ENCODE measurements at regions not wholly inside any gene's neighbourhood (a gene's known extent, or its start where the extent isn't known, plus 50 kb on each side); places are given as distances from the start of the nearest gene placed in this dataset.

- Histone ChIP-seq H3K27me3 (ENCODE audit: control insufficient read depth in 2 of 2, insufficient read depth in 2 of 2, low read length in 2 of 2) (no peaks in the 10 kb centered on the region), H3K9ac (ENCODE audit: insufficient read depth in 1 of 2, low read depth in 2 of 2, low read length in 2 of 2) (no peak overlapping the region), H3K27ac (ENCODE audit: extremely low read depth, low read depth, low read length) (no peak overlapping the region), H2AFZ (ENCODE audit: low read depth, low read length) (no peak overlapping the region), H4K20me1 (replicated peaks; ENCODE audit: control insufficient read depth, insufficient read depth, low read length) (no peaks in the 10 kb centered on the region), H3K4me2 (ENCODE audit: insufficient read depth, low read length) (no peak overlapping the region), H3K4me1 (replicated peaks in 1 of 2; ENCODE audit: control insufficient read depth in 2 of 2, insufficient read depth in 2 of 2, low read length in 2 of 2) (no peaks in the 10 kb centered on the region), H3K9me3 (replicated peaks; ENCODE audit: control insufficient read depth, insufficient read depth, low read depth, low read length) (no peaks in the 10 kb centered on the region), H3K36me3 (ENCODE audit: control insufficient read depth, insufficient read depth, low read length) (peaks cover 15% of the 10 kb centered on the region; the same call in 2 of the 3 replicates), H3K4me3 (no peak overlapping the region), H3K9me1 (ENCODE audit: control insufficient read depth, insufficient read depth, low read length) (no peaks in the 10 kb centered on the region), H3K79me2 (ENCODE audit: control insufficient read depth, insufficient read depth, low read length) (peaks cover 11% of the 10 kb centered on the region; the same call in 1 of the 3 replicates)
- in situ Hi-C loops (cut with MboI) = no loop called here
- no peak for ATAC-seq
- BruUV-seq (replicated peaks) = no TSS peak
- ChIA-PET CTCF (ENCODE audit: low intra/inter-chr PET ratio) (no interaction called here), POLR2A (interaction anchor here (0.7 kb wide), 1 partner anchor 8 kb away, joined by 3 read pairs; no protein-coding TSS in a partner anchor)
- WGBS (ENCODE audit: insufficient coverage, low coverage, missing lambda C conversion rate) = 74% methylated on average over 6 of the region's 6 CpGs
- intact Hi-C loops (cut with micrococcal nuclease) = no loop called here
- FAIRE-seq = no peak
- DNase-seq (ENCODE audit: extremely low read depth in 1 of 4, low spot score in 3 of 4) = no peak
- TF ChIP-seq ELK1 (CRISPR knock-in tag; IDR thresholded peaks at IDR 0.05) (no peak), ZNF217 (CRISPR knock-in tag; IDR thresholded peaks at IDR 0.05) (no peak), ZHX1 (conservative IDR thresholded peaks at IDR 0.05; ENCODE audit: low read length) (no peak), TCFL5 (CRISPR knock-in tag; conservative IDR thresholded peaks at IDR 0.05) (no peak), MYC (IDR thresholded peaks at IDR 0.05; ENCODE audit: low read depth, low read length) (no peak), MYC (CRISPR knock-in tag; IDR thresholded peaks at IDR 0.05; ENCODE audit: borderline replicate concordance, low read depth) (no peak), ZNF408 (CRISPR knock-in tag; IDR thresholded peaks at IDR 0.05; ENCODE audit: low read depth) (no peak), ZC3H8 (IDR thresholded peaks at IDR 0.05) (no peak), JUND (IDR thresholded peaks at IDR 0.05; ENCODE audit: borderline replicate concordance, low read depth, low read length) (0 out of 2 replicates have a peak, but pooled peaks have one; percentile 16), JUND (tag; IDR thresholded peaks at IDR 0.05; ENCODE audit: borderline replicate concordance, low read depth, low read length) (no peak), MAFF (IDR thresholded peaks at IDR 0.05; ENCODE audit: low read length) (no peak), NFXL1 (CRISPR knock-in tag; IDR thresholded peaks at IDR 0.05) (no peak), ELK3 (CRISPR knock-in tag; IDR thresholded peaks at IDR 0.05) (no peak), GTF2A2 (tag; IDR thresholded peaks at IDR 0.05) (no peak), ZBTB26 (CRISPR knock-in tag; IDR thresholded peaks at IDR 0.05) (no peak), CREM (IDR thresholded peaks at IDR 0.05; ENCODE audit: low read depth) (no peak), RBFOX2 (IDR thresholded peaks at IDR 0.05; ENCODE audit: low read depth, low read length) (no peak)
Observed at GRCh38 chr7:16318989-16319915, 102.1 kb downstream of the CRPPA start.
